Dermis microvascular lymphatic vessel endothelial cell (primary cell): ENCODE measurements at regions not wholly inside any gene's neighbourhood (a gene's known extent, or its start where the extent isn't known, plus 50 kb on each side); places are given as distances from the start of the nearest gene placed in this dataset.
A peak's percentile ranks its signal among the peaks of the same experiment; 100 is the strongest.

Source experiments
- DNase-seq, 2 donors: peaks; one replicate each; pipeline versions ENCODE4 v3.0.0 to v3.0.0-alpha.2; 2010; ENCODE audit warnings: low read depth in 2 of 2

DNA sequence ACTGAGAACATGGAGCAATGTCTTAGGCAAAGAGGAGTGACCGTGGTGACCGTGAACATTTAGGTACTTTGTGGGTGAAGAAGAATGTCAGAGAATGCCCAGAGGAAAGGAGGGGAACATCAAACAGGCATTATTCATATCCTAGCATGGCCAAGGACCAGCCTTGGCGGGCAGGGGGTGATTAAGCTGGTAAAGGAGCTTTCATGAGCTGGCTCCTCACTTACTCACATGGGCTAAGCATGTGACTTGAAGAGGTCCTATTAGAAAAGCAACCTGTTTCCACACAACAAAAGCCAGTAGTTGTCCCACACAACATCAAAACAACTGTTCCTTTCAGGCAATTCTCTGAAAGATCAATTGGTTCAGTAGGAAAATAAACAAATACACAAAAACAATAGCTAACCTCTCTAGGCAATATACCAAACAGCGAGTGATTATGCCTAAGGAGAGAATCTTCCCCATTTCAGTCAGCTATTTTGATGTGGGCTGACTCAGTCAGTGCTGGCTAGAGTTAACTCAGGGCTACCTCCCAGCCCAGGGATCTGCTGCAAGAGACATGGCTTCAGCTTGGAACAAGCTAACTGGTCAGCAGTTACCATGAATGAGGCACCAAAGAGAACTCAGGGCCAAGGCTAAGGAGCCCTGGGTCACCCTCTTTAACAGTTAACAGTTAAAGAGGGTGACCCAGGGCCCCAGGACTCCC lies 283.5 kb downstream of the ARHGAP12 start:
- DNase-seq, result no peak

DNA sequence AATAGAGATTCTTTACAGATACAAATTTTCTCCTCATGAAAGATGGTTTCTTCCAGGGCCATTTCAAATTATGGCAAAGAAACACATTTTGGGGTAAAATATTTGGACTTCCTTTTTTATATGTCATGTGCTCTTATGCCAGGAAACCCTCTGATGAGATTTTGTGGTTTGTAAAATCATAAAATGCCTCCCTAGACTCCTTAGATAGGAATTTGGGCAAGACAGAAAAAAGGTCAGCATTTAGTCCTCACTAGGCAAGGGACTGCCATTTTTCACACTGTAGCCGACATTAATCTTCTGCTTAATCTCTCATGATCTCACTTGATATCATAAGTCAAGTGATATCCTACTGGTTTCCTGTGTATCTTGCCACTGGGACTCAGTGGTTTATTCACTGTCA lies 286.4 kb downstream of the ARHGAP12 start:
- DNase-seq, result no peak

DNA sequence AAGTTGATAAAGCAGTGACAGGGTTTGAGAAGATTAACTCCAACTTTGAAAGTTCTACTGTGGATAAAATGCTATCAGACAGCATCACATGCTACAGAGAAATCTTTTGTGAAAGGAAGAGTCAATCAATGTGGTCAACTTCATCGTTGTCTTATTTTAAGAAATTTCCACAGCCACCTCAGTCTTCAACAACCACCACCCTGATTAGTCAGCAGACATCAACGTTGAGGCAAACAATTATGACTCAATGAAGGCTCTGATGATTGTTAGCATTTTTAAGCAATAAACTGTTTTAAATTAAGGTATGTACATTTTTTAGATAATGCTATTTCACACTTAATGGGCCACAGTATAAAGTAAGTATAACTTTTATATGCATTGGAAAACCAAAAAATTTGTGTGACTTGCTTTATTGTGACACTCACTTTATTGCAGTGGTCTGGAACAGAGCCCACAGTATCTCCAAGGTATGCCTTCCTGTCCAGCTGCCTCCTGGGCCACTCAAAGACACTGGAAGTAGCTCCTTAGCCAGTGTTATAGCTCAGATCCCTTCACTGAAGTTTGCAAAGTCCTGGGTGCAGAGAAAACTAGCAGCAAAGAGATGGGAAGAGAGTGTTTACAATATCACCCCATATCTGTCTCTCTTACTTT lies 293.1 kb downstream of the ARHGAP12 start:
- DNase-seq, result no peak

DNA sequence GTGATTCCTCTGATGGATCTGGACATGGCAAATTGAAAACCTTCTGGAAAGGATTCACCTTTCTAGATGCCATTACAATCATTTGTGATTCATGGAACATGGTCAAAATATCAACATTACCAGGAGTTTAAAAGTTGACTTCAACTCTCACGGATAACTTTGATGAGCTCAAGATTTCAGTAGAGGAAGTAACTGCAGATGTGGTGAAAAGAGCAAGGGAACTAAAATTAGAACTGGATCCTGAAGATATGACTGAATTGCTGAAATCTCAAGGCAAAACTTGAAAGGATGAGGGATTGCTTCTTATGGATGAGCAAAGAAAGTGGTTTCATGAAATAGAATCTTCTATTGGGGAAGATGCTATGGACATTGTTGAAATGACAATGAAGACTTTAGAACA lies 293.6 kb downstream of the ARHGAP12 start:
- no peak for DNase-seq

DNA sequence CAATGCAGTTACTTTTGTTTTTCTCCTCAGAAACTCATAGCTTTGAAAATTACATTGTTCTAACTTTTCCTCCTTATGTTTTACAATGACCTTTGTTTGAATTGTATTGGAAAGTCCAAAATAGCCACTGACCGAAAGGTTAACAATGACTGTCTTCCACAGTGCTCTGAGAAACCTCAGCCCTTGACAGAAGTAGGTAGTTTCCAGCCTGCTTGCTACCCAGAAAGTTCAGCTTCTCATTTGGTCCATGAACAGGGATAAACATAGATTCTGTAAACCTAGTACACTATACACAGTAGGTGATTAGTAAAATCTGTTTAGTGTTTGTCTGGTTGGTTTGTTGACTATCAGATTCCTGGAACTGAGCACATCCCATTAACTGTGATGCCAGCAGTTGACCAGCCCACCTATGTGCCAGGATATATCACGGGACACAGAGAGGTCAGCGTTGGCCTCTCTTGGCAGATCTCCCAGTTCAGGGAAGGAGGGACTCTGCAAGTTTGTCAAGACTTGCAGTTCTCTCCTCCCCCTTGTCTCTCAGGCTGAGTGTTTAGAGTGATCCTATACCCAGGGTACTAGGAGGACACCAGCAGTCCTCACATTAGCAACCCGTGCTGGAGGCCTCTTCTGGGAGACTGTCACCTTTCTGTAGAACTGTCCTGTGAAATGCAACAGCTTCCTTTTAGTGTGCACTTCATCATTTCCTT lies 297.6 kb downstream of the ARHGAP12 start:
- peak; percentile 20 to 65 for DNase-seq

DNA sequence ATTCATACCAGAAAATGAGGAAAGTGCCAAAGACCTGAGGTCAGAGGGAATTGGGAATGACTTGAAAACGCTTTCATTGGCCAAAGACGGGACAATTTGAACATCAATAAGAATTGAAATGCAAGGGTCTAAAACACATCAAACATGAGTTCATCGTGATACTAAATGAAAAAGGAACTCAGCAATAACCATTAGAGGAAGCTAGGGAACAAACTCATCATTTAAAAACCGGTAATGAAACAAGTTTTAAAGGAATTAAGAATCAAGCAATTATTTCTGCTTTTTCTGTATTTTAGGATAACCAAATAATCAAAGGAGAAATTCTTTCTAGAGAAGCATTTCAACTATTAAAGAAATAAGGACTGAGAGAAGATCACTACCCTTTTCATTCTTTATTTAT lies 303.1 kb downstream of the ARHGAP12 start:
- no peak for DNase-seq

DNA sequence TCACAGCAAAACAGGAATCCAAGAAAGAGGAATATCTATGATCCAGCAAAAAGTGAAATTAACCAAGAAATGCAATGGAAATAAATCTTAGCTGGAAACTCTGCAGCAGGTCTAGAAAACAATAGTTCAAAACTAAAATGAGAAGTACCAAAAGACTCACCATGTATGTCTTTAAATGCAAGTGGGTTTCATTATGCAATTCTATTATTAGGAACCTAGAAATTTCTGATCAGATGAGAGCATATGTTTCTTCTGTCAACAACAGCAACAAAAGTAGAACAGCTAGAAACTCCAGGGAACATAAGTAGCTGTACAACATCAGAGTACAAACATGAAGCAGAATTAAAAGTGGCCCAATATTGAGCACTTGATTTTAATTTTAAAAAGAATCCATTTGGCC lies 304.0 kb downstream of the ARHGAP12 start:
- DNase-seq, result no peak

DNA sequence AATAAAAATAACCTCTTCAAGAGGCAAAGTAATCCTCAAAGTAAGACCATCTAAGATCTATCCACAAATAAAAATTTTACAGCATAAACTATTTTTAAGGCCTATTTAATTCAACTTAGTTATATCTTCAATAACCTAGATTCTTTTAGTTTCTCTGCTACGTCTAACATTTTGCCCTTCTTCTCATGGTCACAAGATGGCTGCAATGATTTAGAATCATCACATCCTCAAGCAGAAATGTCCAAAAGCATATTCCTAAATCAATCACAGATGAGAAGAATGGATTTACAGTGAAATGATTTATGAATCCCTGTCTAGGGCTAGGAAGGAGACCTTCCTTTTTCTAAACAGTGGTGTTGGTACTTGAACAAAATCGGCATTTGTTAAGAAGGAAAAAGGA lies 304.7 kb downstream of the ARHGAP12 start:
- DNase-seq, result no peak

DNA sequence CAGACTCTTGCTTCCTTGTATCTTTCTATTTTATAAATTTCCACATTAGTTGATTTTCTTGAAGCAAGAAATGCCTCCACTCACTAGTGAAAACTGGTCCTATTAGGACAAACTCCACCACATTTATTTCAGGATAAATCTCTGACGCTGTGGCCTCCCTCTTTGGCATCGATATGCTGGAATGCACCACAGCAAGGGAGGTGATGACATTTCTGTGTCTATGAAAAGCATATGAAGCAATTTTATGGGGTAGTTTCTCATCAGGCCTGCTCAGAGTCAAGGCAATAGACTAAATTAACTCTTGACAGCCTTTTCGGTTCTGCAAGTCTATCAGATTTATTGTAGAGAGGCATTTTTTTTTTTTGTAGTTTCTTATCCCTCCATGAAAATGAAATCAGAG lies 304.4 kb downstream of the ZEB1 start:
- no peak for DNase-seq

DNA sequence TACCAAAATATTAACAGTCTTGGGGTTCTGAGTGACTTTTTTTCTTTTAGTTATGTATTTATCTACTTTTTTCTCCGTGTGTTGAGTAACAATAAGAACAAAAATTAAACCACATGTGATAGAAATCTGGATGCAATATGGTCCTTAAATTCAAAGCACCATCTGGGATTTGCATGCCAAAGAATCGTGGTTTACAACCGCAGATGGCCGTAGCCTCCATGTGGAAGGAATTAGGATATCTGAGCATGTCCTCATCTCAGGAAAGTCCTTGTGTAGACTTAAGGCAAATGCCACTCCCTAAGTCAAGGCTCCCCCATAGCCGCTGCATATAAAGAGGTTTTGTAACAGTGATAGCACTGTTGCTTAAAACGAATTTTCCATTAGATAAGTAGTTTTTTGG lies 304.0 kb downstream of the ZEB1 start:
- no peak for DNase-seq

DNA sequence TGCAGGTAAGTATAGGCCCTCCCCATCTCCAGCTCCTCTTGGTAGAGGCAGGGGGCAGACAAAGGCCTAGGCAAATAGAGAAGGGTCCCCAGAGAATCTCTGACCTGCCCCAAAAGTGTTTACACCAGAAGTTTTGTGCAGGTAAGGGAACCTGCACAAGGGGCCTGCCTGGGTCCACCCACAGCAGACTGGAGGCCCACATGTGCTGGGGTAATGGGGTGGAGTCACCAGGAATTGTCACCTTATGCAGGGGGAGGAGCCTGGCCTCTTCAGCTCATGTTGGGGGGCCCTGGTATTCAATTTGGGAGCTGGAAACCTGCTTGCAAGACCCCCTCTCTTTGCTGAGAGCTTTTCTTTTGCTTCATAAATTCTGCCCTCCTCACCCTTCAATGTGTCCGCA lies 302.7 kb downstream of the ZEB1 start:
- DNase-seq, result no peak

DNA sequence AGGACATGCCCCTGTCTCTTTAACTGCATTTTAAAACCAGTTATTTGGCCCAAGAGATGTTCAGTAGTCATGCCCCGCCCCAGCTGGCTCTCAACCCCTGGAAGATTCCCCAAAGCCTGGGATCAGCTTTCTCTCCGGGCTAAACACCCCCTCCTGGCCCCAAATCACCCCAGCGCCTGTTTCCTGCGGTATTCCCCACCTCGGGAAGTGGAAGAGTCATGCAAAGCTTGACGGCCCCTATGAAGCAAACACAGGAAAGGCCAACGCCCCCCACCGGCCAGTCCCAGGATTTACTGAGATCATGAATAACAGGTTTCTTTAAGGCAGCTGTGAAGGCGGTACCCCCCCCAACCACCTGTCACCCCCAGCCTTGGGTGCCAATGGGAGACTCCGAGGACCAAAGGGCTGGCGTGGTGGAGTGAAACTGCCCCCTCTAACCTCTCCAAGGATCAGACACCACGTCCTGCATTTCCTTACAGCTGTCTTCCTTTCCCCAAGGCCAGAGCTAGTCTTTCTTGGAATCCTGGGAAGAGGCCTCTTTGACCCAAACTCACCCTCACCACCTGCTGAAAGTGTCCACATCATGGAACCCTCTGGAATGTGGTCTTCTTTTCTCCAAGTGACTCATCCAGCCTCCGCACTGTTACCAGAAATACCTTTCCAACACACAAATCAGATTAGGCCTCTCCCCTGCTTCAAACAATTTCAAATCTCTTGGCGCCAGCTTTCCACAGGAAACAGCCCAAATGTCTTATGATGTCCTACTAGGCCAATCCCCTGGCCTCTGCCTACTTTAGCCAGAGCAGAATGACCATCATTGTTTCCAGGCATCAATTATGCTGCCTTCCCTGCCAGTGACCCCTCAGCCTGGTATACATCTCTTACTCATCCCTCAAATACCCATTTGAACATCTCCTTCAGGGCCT lies 301.5 kb downstream of the ZEB1 start:
- peak; percentile 29 to 68 for DNase-seq

DNA sequence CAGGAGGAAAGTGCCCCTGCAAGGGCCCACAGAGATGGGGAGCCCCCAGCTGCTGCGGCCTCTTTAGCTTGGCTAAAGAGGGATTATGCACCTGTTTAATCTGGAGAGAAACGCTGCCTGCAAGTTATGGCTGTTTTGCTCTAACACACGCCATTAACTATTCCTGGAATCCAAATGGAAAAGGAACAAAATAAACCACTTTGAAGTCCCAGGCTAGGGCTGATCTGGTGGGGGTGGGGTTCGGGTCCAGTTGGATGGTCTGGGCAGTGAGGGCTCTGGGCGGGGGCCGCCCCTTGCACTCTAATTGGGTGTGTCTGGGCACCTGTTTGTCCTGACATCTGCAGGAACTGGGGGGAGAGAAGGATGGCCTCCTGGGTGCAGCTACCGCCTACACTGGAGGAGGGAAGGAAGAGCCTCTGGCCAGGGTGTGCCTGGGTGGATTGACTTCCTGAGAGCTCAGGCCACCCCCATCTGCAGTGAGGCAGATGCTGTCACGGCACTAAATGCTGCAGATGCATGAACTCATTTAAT lies 300.6 kb downstream of the ZEB1 start:
- DNase-seq, result no peak

DNA sequence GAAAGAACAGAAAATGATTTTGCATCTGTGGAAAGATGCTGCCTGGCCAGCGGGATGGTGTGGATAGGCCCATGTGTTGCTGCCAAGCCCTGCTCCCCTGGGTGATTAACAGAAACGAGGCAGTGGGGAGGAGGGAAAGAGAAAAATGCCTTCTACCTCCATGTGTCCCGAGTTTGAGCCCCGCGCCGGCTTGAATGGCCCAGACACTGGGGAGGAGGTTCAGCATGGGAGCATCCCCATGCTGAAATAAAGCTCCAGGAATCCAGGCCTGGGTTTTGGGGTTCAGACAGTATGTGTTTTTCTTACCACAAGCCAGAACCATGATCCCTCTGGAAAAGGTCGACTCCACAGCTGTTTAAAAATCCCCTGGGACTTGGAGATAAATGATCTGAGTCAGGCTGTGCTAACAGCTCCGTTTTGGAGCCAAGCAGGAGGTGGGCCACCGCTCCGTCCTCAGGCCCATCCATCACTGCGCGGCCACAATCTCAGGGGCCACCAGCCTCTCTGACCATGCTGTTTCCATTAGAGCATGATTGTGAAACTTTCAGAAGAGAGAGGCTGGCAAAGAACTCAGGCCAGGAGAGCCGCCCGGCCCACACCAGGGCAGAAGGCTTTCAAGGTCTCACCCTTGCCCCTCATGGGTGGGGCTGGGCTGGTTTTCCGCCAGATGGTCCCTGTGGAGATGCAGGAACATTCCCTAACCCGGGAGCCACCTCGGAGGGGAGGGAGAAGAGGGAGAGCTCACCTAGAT lies 299.7 kb downstream of the ZEB1 start:
- no peak for DNase-seq

DNA sequence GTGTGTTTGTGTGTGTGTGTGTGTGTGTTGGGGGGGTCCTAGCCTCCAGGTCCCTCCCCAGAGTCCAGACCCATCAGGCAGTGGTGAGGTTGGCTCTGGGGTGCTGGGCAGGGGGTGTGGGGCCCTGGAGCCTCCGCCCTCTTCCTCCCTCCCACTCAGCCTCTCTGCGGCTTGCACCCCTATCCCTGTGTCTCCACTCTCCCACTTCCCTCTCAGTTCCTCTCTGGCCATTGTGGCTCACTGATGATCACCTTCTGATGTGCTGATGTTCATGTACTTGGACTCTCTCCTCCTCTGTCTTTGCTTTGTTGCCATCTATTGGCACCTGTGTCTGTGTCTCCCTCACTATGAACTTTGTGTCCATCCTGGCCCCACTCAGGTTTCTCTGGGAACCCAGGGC lies 298.7 kb downstream of the ZEB1 start:
- no peak for DNase-seq

DNA sequence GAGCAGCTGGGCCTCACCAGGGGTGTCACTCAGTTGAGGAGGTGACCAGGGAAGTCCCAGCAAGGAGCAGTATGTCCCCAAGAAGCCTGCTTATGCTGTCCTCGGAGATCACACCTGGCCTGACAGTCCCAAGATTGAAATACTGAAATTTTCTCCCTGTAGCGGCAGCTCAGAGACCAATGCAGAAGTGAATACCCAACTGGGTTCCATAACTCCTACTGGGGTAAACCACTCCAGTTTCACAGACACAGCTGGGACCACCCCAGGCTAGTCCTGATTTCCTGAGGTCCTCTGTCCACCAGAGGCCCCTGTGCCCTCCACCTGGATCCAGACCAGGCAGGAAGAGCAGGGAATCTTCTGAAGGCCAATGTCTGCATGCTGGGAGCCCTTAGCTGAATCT lies 298.1 kb downstream of the ZEB1 start:
- DNase-seq, result no peak

DNA sequence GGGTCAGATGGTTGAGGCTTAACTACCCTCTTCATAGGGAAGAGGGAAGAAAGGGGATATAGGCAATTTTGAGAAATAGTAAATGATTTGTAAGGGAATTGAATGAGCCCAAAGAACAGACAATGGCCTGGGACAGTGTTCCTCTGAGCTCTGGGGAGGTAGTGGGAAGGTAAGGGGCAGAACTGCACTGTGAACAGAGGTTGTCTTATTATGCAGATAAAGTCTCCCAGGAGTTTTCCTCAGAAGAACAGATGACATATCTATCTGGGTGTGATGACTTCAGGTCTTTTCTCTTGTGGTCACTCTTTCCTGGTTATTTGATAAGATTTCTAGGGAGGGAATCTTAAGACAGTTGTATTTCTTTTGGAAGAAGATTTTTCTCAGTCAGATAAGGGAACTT lies 296.1 kb downstream of the ZEB1 start:
- DNase-seq, result no peak

DNA sequence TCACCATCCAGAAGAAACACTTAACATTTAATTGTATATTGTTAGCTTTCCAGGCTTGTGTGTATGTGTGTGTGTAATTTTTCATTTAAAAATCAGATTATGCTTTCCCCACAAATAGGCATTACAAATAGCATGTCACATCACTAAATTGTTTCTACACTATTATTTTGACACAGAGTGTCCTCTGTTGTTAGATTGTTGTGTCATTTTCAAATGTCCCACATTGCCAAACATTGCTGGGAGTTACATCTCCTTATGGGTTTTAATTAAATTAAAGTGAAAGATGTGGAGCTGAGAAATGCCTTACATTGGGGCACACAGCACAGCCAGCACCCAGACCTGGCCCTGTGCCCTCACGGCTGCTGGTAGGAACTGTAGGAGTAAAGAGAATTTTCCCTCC lies 295.6 kb downstream of the ZEB1 start:
- DNase-seq, result no peak

DNA sequence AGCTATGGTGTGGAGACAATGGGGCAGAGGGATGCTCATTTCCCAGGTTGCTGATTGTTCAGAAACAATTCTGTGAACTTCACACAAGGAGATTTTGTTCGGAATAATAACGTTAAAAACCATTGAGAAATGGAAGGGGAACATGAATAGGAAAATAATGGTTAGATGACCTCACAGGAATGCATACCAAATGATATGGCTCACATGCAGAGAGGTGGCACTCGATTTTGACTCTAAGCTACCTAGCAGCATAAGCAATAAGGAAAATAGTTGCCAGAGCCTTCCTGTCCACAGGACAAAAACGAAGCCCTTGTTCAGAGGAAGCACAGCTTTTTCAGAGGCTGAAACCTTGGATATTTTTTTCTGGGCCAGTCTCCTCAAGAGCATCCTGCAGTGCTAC lies 293.1 kb downstream of the ZEB1 start:
- DNase-seq, result no peak

DNA sequence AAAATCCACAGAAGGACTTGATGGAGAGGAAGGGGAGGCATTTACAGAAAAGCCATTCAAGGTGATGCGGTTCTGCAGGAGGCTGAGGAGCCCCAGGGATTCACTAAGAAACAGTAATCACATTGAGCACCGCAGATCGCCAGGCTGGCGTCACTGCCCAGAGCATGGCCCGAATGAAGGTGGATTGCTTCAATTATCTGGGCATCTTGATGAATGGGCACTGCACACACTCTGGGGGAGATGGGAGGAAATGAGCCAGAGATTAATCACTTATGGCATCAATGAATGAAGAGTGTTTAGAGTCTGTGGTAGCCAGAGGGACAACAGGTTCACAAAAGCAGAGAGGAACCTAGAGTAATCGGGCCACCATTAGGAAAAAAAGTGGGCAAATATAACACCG lies 292.1 kb downstream of the ZEB1 start:
- DNase-seq, result no peak

DNA sequence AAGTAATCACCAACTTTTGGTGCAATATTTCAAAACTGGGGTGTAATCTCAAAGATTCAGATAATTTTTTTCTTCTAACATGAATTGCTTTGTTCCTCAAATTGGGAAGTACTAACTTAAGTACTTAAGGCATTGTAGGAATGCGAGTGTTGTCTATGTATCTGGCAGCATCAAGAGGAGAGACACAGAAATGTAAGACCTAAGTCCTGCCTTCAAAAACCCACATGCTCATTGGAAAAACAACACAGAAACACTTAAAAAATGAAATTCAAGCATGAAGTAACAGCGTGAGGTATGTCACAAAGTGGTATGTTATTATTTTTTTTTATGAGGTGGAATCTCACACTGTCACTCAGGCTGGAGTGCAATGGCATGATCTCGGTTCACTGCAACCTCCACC lies 288.5 kb downstream of the ZEB1 start:
- DNase-seq, result no peak
